ENCODE measurements at regions not wholly inside any gene's neighbourhood (a gene's known extent, or its start where the extent isn't known, plus 50 kb on each side); places are given as distances from the start of the nearest gene placed in this dataset.

GRCh38 chr7:13551503-13551902, 438.0 kb downstream of the ETV1 start (continued):
- TF ChIP-seq ZBTB33 (IDR thresholded peaks at IDR 0.05) (no peak), MTA2 (IDR thresholded peaks at IDR 0.05; ENCODE audit: low read depth) (no peak), CHD4 (IDR thresholded peaks at IDR 0.05) (no peak), POLR2AphosphoS2 (IDR thresholded peaks at IDR 0.05; ENCODE audit: low read depth, low read length) (no peak), PRDM15 (CRISPR knock-in tag; IDR thresholded peaks at IDR 0.05) (no peak), ZNF592 (IDR thresholded peaks at IDR 0.05) (no peak)

Measured in GM12878 (cell line).